ENCODE measurements at regions not wholly inside any gene's neighbourhood (a gene's known extent, or its start where the extent isn't known, plus 50 kb on each side); places are given as distances from the start of the nearest gene placed in this dataset.

- TF ChIP-seq CTCF (IDR thresholded peaks at IDR 0.05; ENCODE audit: poor library complexity, severe bottlenecking), result no peak
- TF ChIP-seq EP300 (conservative IDR thresholded peaks at IDR 0.05; ENCODE audit: poor library complexity, severe bottlenecking), result no peak
- no peak for TF ChIP-seq EZH2 (IDR thresholded peaks at IDR 0.05; ENCODE audit: borderline replicate concordance, insufficient read depth, low read length, poor library complexity, severe bottlenecking)
Observed at GRCh38 chr2:8541223-8541622, 140.6 kb upstream of the ID2 start.

Measured in neural cell (in vitro differentiated cells).